GM13977 (cell line): ENCODE measurements at regions not wholly inside any gene's neighbourhood (a gene's known extent, or its start where the extent isn't known, plus 50 kb on each side); places are given as distances from the start of the nearest gene placed in this dataset.

Experiments
- DNase-seq: peaks from one replicate; pipeline ENCODE4 v3.0.0; 2012; ENCODE audit warnings: low spot score
- in situ Hi-C: fragments of 300-500 bp; cut with MboI; formaldehyde crosslinking; loops from one replicate; pipeline ENCODE4 v1.12.0; 2022; ENCODE audit warnings: low sequenced_read_pairs, low pct_unique_long_range_greater_than_20kb, mixed read lengths, inconsistent platforms; ENCODE audit not compliant: unreplicated experiment
- TF ChIP-seq, protein P1 (sequence below): IDR thresholded peaks from 2 replicates; pipeline ENCODE4 v1.5.1; 2012; ENCODE audit warnings: mild to moderate bottlenecking, control low read depth; ENCODE audit not compliant: insufficient read depth; ENCODE audit errors: extremely low read depth, missing control alignments

DNA sequence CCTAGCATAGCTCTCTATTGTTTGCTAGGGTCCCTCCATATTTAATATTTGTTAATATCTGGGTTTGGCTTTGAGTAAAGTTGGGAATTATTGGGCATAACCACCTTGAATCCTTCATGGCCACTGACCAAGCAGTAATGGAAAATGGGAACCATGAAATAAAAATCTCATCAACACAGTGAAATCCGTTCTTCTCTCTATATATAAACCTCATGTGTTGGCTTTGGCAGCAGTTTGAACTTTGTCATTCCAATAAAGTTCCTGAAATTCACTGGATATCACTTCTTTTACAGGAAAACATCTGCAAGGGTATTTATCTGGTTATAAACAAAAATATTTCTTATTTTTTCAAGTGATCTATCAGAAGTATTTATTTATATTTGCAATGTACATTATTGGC lies 93.0 kb upstream of the MPDZ start:
- in situ Hi-C loops: no loop called here
- TF ChIP-seq, protein P1, sequence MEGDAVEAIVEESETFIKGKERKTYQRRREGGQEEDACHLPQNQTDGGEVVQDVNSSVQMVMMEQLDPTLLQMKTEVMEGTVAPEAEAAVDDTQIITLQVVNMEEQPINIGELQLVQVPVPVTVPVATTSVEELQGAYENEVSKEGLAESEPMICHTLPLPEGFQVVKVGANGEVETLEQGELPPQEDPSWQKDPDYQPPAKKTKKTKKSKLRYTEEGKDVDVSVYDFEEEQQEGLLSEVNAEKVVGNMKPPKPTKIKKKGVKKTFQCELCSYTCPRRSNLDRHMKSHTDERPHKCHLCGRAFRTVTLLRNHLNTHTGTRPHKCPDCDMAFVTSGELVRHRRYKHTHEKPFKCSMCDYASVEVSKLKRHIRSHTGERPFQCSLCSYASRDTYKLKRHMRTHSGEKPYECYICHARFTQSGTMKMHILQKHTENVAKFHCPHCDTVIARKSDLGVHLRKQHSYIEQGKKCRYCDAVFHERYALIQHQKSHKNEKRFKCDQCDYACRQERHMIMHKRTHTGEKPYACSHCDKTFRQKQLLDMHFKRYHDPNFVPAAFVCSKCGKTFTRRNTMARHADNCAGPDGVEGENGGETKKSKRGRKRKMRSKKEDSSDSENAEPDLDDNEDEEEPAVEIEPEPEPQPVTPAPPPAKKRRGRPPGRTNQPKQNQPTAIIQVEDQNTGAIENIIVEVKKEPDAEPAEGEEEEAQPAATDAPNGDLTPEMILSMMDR: no peak
- no peak for DNase-seq

DNA sequence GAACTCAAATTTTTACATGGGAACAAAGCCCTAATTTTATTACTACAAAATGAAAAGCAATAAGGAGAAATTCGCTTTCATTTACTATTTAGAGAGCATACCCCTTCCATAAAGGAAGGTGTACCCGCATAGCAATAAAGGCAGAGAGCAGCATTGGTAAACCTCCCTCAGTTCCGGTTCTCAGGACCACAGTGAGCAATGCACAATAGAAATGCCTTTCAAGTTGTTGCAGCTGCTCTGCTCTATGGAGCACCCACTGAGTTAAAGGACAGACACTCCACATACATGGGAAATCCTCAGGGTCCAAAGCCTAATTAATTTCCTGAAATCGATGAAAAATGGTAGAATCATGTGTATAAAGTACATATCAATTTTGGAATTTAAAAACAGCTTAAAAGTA lies 89.9 kb upstream of the MPDZ start:
- TF ChIP-seq, protein P1: no peak

DNA sequence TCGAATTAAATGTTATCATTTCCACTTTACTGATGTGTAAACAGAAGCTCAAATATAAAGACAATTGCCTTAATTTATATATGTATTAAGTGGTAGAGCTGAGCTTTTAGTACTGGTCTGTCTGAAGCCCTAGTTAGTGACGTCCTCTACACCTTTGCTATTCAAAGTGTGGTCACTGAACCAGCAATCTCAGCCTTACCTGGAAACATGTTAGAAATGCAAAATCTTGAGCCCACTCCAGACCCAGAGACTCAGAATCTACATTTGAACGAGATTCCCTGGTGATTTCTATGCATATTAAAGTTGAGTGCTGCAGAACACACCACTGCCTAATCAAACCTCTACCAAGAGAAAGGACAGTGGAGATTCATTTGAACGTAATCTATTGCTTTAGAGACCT lies 88.3 kb upstream of the MPDZ start:
- TF ChIP-seq, protein P1: no peak
- in situ Hi-C loops: no loop called here
- no peak for DNase-seq

More for the DNA sequence above, 89.9 kb upstream of the MPDZ start:
- no peak for DNase-seq
- in situ Hi-C loops: no loop called here

DNA sequence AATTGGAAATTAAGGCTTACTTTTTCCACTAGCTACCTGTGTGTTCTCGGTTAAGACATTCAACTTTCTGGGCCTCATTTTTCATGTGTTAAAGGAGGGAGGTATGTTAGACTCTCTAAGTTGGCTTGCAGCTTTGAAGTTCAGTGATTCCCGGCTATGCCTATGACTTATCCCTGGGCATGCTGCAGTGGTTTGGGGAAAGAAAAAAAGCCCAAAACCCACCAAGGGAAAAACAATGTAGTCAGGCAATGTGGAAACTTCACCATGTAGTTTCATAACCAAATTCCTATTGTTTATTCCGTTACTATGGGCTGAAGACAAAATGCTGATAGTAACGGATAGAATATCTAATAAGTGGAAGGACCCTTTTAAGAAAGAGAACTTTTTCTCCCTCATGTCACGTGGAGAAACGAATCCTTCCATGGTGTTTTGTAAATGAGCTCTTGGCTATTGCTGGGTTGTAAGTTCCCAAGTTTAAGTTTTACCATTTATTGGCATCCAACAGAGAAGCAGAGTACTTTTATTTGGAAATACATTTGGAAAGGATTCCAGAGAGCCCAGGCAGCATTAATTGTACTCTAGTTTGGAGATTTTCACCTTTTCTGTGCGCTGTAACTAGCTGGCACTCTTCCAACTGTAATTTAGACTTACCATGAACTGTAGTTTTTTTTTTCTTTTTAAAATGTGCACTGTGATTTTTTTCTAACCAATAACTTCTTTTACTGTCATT lies 84.9 kb upstream of the MPDZ start:
- TF ChIP-seq, protein P1: no peak
- in situ Hi-C loops: no loop called here
- DNase-seq: no peak

DNA sequence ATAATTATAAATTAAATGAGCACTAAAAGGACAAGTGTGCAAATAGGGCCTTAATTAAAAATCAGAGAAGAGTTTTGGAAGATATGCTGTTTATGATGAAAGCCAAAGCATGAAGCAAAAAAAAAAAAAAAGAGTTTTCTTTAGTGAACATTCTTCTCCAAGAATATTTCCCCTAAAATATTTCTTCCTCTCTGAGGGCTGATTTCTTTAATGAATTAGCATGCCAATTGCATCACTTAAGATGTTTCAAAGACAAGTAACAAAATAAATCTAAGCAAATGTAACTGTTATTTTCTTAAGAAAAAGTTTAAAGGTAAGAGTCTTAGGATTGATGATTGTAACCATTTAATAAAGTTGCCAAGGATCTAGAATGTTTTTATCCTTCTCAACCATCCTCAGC lies 81.6 kb upstream of the MPDZ start:
- in situ Hi-C loops: no loop called here
- DNase-seq: no peak
- TF ChIP-seq, protein P1: no peak

DNA sequence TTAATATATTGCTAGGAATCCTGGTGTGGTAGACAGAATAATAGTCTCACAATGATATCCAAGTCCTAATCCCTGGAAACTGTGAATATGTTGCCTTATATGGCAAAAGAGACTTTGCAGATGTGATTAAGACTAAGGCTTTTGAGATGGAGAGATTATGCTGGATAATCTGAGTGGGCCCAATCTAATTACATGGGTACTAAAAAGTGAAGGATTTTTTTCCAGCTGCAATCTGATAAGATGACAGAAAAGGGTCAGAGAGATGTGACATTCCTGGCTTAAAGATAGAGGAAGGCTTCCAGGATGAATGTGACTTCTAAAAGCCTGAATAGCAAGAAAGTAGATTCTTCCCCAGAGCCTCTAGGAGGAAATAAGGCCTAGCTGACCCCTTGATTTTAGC lies 80.7 kb upstream of the MPDZ start:
- TF ChIP-seq, protein P1: no peak
- in situ Hi-C loops: no loop called here
- no peak for DNase-seq

DNA sequence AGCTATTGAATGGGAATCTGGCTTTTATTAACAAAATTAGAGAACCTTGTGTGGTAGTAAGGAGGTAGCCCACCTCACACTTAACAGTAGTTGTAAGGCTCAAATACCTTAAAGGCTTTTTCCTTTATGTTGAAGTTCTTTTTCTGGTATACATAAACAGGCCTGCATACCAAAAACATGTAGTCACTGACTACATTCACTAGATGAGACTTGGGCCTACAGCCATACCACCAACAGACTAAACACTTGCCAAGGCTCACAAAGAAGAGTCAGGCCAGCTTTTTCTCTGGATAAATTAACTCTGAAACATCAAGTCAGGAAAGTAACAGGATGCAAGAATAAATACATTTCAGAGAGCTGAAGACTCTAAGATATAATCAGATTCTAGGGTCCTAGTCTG lies 78.6 kb upstream of the MPDZ start:
- in situ Hi-C loops: no loop called here
- TF ChIP-seq, protein P1: no peak
- no peak for DNase-seq
